22Rv1 (cell line): ENCODE measurements at regions not wholly inside any gene's neighbourhood (a gene's known extent, or its start where the extent isn't known, plus 50 kb on each side); places are given as distances from the start of the nearest gene placed in this dataset.

Experiments used
- ZFX ChIP-seq: fragments of 450-650 bp; IDR thresholded peaks from 2 replicates; pipeline ENCODE4 v1.6.1; 2017; ENCODE audit warnings: antibody characterized with exemption, borderline replicate concordance
- TF ChIP-seq, protein P1 (sequence below): fragments of 450-650 bp; IDR thresholded peaks from 2 replicates; pipeline ENCODE4 v1.5.1; 2017; ENCODE audit warnings: mild to moderate bottlenecking

DNA sequence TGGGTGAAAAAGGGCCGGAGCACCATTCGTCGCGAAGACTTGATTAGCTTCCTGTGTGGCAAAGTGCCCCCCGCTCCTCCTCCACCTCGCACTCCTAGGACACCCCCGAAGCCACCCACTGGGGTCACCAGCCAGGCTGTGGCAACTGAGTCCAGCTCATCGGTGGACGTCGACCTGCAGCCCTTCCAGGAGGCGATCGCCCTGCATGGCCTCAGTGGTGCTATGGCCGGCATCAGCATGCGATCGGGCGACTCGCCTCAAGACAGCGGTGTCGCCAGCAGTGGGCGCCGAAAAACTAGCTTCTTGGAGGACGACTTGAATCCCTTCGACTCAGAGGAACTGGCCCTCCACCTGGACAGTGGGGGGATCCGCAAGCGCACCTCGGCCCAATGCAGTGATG, 126.8 kb upstream of the CXorf66 start:
- TF ChIP-seq, protein P1, sequence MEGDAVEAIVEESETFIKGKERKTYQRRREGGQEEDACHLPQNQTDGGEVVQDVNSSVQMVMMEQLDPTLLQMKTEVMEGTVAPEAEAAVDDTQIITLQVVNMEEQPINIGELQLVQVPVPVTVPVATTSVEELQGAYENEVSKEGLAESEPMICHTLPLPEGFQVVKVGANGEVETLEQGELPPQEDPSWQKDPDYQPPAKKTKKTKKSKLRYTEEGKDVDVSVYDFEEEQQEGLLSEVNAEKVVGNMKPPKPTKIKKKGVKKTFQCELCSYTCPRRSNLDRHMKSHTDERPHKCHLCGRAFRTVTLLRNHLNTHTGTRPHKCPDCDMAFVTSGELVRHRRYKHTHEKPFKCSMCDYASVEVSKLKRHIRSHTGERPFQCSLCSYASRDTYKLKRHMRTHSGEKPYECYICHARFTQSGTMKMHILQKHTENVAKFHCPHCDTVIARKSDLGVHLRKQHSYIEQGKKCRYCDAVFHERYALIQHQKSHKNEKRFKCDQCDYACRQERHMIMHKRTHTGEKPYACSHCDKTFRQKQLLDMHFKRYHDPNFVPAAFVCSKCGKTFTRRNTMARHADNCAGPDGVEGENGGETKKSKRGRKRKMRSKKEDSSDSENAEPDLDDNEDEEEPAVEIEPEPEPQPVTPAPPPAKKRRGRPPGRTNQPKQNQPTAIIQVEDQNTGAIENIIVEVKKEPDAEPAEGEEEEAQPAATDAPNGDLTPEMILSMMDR = no peak
- no peak for TF ChIP-seq ZFX
